K562 (cell line): ENCODE measurements at regions not wholly inside any gene's neighbourhood (a gene's known extent, or its start where the extent isn't known, plus 50 kb on each side); places are given as distances from the start of the nearest gene placed in this dataset.
A peak's percentile ranks its signal among the peaks of the same experiment; 100 is the strongest.

Source experiments
- ARID1B ChIP-seq: fragments of 450-650 bp; IDR thresholded peaks from 2 replicates; pipeline ENCODE4 v1.6.1; 2016; ENCODE audit warnings: antibody characterized with exemption, mild to moderate bottlenecking, inconsistent platforms
- EP300 ChIP-seq: IDR thresholded peaks from 2 replicates; pipeline ENCODE4 v1.6.1; 2012; ENCODE audit warnings: low read length, improper control_type of control experiment
- GABPA ChIP-seq: fragments of 200-800 bp; sonication (Bioruptor generic); conservative IDR thresholded peaks from 2 replicates; pipeline ENCODE4 v1.6.1; 2016; ENCODE audit warnings: low read depth, missing genetic modification characterization, missing compliant biosample characterization
- GABPB1 ChIP-seq: sonication (generic); formaldehyde crosslinking; IDR thresholded peaks from 2 replicates; pipeline ENCODE4 v1.8.0; 2022; ENCODE audit warnings: mild to moderate bottlenecking, missing genetic modification reagents
- JUND ChIP-seq, 2 experiments: IDR thresholded peaks; 2 replicates in 1 of 2; 3 replicates in 1 of 2; pipeline ENCODE4 v1.6.1; 2011; ENCODE audit warnings: borderline replicate concordance in 2 of 2, low read depth in 2 of 2, low read length in 2 of 2, improper control_type of control experiment in 1 of 2, missing biosample characterization in 1 of 2, missing genetic modification characterization in 1 of 2, missing genetic modification reagents in 1 of 2
- L3MBTL2 ChIP-seq: fragments of 450-650 bp; IDR thresholded peaks from 2 replicates; pipeline ENCODE4 v1.6.1; 2016; ENCODE audit warnings: mild to moderate bottlenecking, moderate library complexity
- NR2C2 ChIP-seq, 2 experiments: fragments of 200-800 bp in 1 of 2; sonication (Bioruptor generic) in 1 of 2; sonication (generic) in 1 of 2; formaldehyde crosslinking in 1 of 2; IDR thresholded peaks; 2 replicates each; pipeline versions ENCODE4 v1.6.1 to v1.8.0; 2016 to 2022; ENCODE audit warnings: mild to moderate bottlenecking in 1 of 2, missing compliant biosample characterization in 1 of 2, missing genetic modification characterization in 1 of 2, missing genetic modification reagents in 1 of 2
- PML ChIP-seq: IDR thresholded peaks from 2 replicates; pipeline ENCODE4 v1.6.1; 2012; ENCODE audit warnings: low read length, inconsistent platforms
- RAD21 ChIP-seq, 2 experiments: fragments of 250-450 bp in 1 of 2; fragments of 450-650 bp in 1 of 2; sonication (Bioruptor Pico) in 1 of 2; formaldehyde crosslinking in 1 of 2; IDR thresholded peaks in 1 of 2; conservative IDR thresholded peaks in 1 of 2; 2 replicates each; pipeline versions ENCODE4 v1.4.0 to v1.8.0; 2020 to 2022; ENCODE audit warnings: mild to moderate bottlenecking in 2 of 2, moderate library complexity in 1 of 2
- RCOR1 ChIP-seq, 2 experiments: IDR thresholded peaks; 2 replicates each; pipeline ENCODE4 v1.6.1; 2012; ENCODE audit warnings: low read depth in 2 of 2, low read length in 2 of 2, borderline replicate concordance in 1 of 2, improper control_type of control experiment in 1 of 2
- TFAP4 ChIP-seq: sonication (generic); formaldehyde crosslinking; IDR thresholded peaks from 2 replicates; pipeline ENCODE4 v1.8.0; 2022; ENCODE audit warnings: missing genetic modification reagents, mild to moderate bottlenecking, moderate library complexity, borderline replicate concordance
- ZBTB40 ChIP-seq, 2 experiments: fragments of 450-650 bp in 1 of 2; sonication (generic) in 1 of 2; formaldehyde crosslinking in 1 of 2; IDR thresholded peaks; 2 replicates each; pipeline versions ENCODE4 v1.7.1 to v1.9.0; 2016 to 2022; ENCODE audit warnings: inconsistent platforms in 1 of 2, mild to moderate bottlenecking in 1 of 2, missing genetic modification reagents in 1 of 2

GRCh38 chr7:76142861-76143260 is 58.8 kb upstream of the SRRM3 start (continued):
- TF ChIP-seq ZBTB40 (IDR thresholded peaks at IDR 0.05) (0 out of 2 replicates have a peak, but pooled peaks have one; percentile 20), ZBTB40 (CRISPR knock-in tag; IDR thresholded peaks at IDR 0.05) (no peak), L3MBTL2 (peak; percentile 15; the same call in 1 of the 2 replicates), GABPB1 (CRISPR knock-in tag) (0 out of 2 replicates have a peak, but pooled peaks have one; percentile 27), TFAP4 (CRISPR knock-in tag) (peak; percentile 62), JUND (IDR thresholded peaks at IDR 0.05; ENCODE audit: borderline replicate concordance, low read depth, low read length) (peak; percentile 31; the same call in 1 of the 2 replicates), JUND (tag; IDR thresholded peaks at IDR 0.05; ENCODE audit: borderline replicate concordance, low read depth, low read length) (peak; percentile 48; the same call in 1 of the 3 replicates), ARID1B (0 out of 2 replicates have a peak, but pooled peaks have one; percentile 18), NR2C2 (CRISPR knock-in tag; IDR thresholded peaks at IDR 0.05) (no peak), NR2C2 (tag; IDR thresholded peaks at IDR 0.05) (peak; percentile 31; the same call in 1 of the 2 replicates), EP300 (peak; percentile 35; the same call in 1 of the 2 replicates), PML (no peak), GABPA (tag) (peak; percentile 62; the same call in 1 of the 2 replicates), RCOR1 (IDR thresholded peaks at IDR 0.05; ENCODE audit: borderline replicate concordance in 1 of 2, low read depth in 2 of 2, low read length in 2 of 2) (peak in 1 of 2 experiments; percentile 63; a peak in 1 of 4 replicates), RAD21 (CRISPR knock-in tag; conservative IDR thresholded peaks at IDR 0.05 in 1 of 2, IDR thresholded peaks at IDR 0.05 in 1 of 2) (no peak)
